HUES64 (cell line): ENCODE measurements at regions not wholly inside any gene's neighbourhood (a gene's known extent, or its start where the extent isn't known, plus 50 kb on each side); places are given as distances from the start of the nearest gene placed in this dataset.
A peak's percentile ranks its signal among the peaks of the same experiment; 100 is the strongest.

Experiments used
- H3K27ac ChIP-seq: 2 replicates; pipeline ENCODE4 v1.7.0; 2013; ENCODE audit warnings: low read depth, low read length, inconsistent platforms
- H3K27me3 ChIP-seq: 2 replicates; pipeline ENCODE4 v1.6.1; 2013; ENCODE audit warnings: mild to moderate bottlenecking, low read length; ENCODE audit not compliant: insufficient read depth
- H3K36me3 ChIP-seq: 2 replicates; pipeline ENCODE4 v1.6.1; 2013; ENCODE audit warnings: mild to moderate bottlenecking, low read length; ENCODE audit not compliant: insufficient read depth
- H3K4me1 ChIP-seq: 2 replicates; pipeline ENCODE4 v1.6.1; 2013; ENCODE audit warnings: mild to moderate bottlenecking, low read length, moderate library complexity; ENCODE audit not compliant: insufficient read depth
- H3K4me3 ChIP-seq: 2 replicates; pipeline ENCODE4 v1.5.1; 2013; ENCODE audit warnings: mild to moderate bottlenecking, low read length, moderate library complexity
- H3K9ac ChIP-seq: 2 replicates; pipeline ENCODE4 v1.6.1; 2013; ENCODE audit warnings: mild to moderate bottlenecking, low read depth, low read length
- H3K9me3 ChIP-seq: 2 replicates; pipeline ENCODE4 v1.6.1; 2013; ENCODE audit warnings: low read depth, low read length; ENCODE audit not compliant: insufficient read depth
- WGBS: fragments of 150-250, 120-280 bp; methylation state at CpG from one replicate; pipeline ENCODE4 v1.1.7; 2013; ENCODE audit warnings: missing lambda C conversion rate; 5-methylcytosine and 5-hydroxymethylcytosine counted together

DNA sequence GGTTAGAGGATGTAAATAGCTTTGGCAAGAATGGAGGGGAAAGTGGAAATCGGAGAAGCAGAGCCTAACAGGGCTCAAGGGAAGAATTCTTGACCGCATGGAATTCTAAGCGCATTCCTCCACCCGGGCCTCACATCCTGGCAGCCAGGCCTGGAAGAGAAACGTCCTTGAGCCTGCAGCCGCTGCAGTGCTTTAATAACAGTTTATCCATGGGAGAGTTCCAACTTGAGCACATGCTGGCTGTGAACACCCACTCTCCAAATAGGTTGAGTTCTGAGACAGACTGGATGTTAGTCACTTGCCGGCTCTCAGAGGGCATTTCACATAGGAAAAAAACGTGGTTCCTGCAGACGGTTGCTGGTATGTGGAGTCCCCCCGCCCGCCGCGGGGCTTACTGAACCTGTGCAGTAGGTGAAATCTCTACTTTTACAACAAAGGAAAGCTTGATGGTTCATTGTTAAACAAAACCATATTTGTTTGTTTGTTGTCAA lies 61.4 kb upstream of the STEAP1B start:
- peak overlapping the region; percentile 87 for H3K27ac ChIP-seq
- H3K9ac ChIP-seq: peak overlapping the region; percentile 67

DNA sequence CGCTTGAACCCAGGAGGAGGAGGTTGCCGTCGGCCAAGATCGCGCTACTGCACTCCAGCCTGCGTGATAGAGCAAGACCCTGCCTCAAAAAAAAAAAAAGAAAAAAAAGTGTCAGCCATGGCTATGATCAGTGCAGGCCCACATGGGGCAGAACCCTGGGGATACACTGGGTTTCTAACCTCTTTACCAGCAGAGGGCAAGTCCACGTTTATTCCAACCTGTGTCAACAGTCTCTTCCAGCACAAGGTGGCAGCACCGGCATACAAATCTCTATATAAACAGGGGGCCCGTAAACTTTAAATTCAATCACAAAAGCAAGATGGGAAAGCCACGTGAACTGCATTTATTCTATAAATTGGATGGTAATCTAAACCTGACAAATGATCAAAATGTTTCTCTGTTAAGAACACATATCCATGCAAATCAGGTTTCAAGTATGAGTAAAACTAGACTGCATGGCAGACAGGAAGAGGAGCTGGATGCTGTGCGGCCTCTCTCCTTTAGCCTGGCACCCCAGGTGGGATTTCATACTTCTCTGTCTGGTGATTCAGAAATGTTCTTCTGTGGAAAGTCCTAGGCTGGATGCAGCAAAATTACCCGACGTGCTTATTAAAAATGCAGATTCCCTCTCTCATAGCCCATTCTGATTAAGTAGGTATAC lies 60.0 kb upstream of the STEAP1B start:
- Histone ChIP-seq H3K4me3 (no peak overlapping the region), H3K9me3 (no peaks in the 10 kb centered on the region), H3K9ac (no peak overlapping the region), H3K36me3 (no peaks in the 10 kb centered on the region), H3K27ac (no peak overlapping the region), H3K4me1 (peaks cover 55% of the 10 kb centered on the region), H3K27me3 (no peaks in the 10 kb centered on the region)
- WGBS: 59% methylated on average over 12 of the region's 13 CpGs

More for the DNA sequence above, 61.4 kb upstream of the STEAP1B start:
- Histone ChIP-seq H3K4me3 (peak overlapping the region; percentile 29), H3K27me3 (no peaks in the 10 kb centered on the region), H3K4me1 (peaks cover 64% of the 10 kb centered on the region), H3K9me3 (no peaks in the 10 kb centered on the region), H3K36me3 (no peaks in the 10 kb centered on the region)
- 8% methylated on average over 13 of the region's 13 CpGs for WGBS

DNA sequence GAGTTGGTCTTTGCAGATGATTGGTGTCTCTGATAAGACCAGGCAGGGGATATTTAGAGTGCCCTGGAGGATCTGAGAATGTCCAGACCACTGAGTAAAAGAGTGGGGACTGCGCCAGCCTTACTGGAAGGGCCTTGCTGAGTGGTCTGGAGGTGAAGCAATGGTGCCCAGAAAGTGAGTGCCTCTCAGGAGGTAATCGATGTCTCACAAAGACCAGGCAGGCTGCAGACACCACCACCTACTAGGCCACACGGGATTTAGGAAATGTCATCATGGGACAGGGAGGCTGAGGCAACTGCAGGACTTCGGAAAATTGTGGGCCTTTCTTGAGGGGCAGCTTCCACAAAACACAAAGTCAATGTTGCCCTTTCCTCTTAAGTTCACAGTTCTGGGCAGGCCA lies 57.2 kb upstream of the STEAP1B start:
- H3K9ac ChIP-seq: no peak overlapping the region
- H3K36me3 ChIP-seq: no peaks in the 10 kb centered on the region
- no peak overlapping the region for H3K27ac ChIP-seq
- WGBS: 90% methylated on average over 4 of the region's 4 CpGs
- no peaks in the 10 kb centered on the region for H3K9me3 ChIP-seq
- no peaks in the 10 kb centered on the region for H3K27me3 ChIP-seq
- H3K4me1 ChIP-seq: peaks cover 27% of the 10 kb centered on the region
- no peak overlapping the region for H3K4me3 ChIP-seq

DNA sequence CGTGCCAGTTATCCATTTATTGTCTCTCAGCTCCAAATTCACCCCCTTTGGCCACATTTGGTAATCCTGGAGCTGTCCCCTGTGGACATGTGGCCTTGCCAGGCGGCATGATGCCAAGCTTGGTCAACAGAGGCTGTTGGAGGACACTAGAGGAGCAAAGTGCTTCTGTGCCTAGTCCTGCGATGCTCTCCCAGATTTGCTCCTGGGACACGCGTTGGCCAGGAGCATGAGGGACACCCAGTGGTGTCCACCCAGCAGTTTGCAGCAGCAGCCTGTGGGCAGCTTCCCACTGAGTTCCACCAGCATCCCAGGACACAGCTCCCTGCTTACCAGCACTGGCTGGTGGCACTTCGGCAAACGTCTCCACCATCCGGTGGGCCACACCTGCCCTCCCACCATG lies 55.5 kb upstream of the STEAP1B start:
- Histone ChIP-seq H3K9me3 (no peaks in the 10 kb centered on the region), H3K36me3 (no peaks in the 10 kb centered on the region), H3K27me3 (peaks cover 7% of the 10 kb centered on the region; the same call in 1 of the 2 replicates), H3K27ac (no peak overlapping the region), H3K4me1 (peaks cover 14% of the 10 kb centered on the region; the same call in 1 of the 2 replicates), H3K4me3 (no peak overlapping the region), H3K9ac (no peak overlapping the region)
- WGBS: 94% methylated on average over 8 of the region's 8 CpGs

DNA sequence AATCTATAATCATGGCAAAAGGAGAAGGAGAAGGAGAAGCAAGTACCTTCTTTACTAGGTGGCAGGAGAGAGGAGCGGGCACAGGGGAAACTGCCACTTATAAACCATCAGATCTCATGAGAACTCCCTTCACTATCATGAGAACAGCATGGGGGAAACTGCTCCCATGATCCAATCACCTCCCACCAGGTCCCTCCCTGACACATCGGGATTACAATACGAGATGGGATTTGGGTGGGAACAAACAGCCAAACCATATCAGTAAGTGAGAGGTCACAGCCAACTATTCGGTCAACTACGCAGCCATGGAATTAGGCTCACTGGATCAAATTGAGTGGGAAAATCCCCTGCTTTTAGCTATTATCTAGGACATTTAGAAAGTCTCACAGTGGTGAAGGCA lies 54.2 kb upstream of the STEAP1B start:
- Histone ChIP-seq H3K4me1 (peaks cover 13% of the 10 kb centered on the region; the same call in 1 of the 2 replicates), H3K9me3 (no peaks in the 10 kb centered on the region), H3K4me3 (no peak overlapping the region), H3K27me3 (peaks cover 7% of the 10 kb centered on the region; the same call in 1 of the 2 replicates), H3K36me3 (no peaks in the 10 kb centered on the region), H3K27ac (no peak overlapping the region), H3K9ac (no peak overlapping the region)
- 90% methylated on average over 5 of the region's 5 CpGs for WGBS

DNA sequence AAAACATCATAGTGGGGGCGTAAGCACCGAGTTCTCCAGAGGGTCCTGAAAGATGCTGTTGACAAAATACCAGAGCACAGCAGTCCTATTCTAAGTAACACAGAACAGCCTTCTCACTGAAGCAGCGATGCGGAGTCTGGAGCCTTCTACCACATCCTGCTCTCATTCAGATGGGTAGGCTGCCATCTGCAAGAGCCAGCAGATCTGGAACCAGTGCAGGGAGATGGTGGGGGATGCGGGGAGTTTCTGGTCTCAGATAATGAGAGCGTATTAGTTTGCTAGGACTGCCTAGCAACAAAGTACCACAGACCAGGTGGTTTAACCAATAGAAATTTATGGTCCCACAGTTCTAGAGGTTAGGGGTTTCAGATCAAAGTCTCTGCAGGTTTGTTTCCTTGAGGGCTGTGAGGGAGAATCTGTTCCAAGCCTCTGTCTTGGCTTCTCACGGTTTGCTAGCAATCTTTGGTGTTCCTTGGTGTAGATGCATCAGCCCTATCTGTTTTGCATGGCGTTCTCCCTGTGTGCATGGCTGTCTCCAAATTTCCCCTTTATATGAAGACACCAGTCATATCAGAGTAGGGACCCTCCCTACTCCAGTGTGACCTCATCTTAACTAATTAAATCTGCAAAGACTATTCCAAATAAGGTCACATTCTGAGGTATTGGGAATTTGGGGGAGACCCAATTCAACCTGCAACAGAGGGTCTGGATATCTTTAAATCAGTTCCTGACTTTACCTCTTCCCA lies 52.0 kb upstream of the STEAP1B start:
- Histone ChIP-seq H3K27me3 (peaks cover 7% of the 10 kb centered on the region; the same call in 1 of the 2 replicates), H3K9ac (no peak overlapping the region), H3K4me3 (no peak overlapping the region), H3K9me3 (no peaks in the 10 kb centered on the region), H3K36me3 (no peaks in the 10 kb centered on the region), H3K27ac (no peak overlapping the region), H3K4me1 (peaks cover 12% of the 10 kb centered on the region; the same call in 1 of the 2 replicates)
- WGBS: 93% methylated on average over 8 of the region's 8 CpGs

DNA sequence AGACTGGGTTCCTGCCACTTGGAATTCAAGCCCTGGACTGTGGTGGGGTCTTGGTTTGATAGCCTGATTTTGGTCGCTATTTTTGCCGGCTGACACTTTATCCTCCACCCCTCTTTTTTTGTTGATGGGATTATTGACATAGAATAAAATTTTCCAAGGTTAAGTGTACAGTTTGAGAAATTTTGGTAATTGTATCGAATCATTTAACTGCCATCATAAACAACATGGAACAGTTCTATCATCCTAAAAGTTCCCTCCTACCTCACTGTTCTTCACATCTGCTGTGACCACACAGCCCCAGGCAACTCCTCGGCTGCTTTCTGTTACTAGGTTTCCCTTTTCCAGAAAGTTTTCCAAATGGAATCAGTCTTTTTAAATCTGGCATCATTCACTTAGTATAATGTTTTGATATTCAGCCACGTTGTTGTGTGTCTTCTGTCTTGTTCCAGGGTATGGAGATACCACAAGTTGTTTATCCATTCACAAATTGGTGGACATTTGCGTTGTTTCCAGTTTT lies 50.6 kb upstream of the STEAP1B start:
- Histone ChIP-seq H3K27ac (no peak overlapping the region), H3K9me3 (no peaks in the 10 kb centered on the region), H3K36me3 (no peaks in the 10 kb centered on the region), H3K27me3 (peaks cover 7% of the 10 kb centered on the region; the same call in 1 of the 2 replicates), H3K4me1 (peaks cover 6% of the 10 kb centered on the region; the same call in 1 of the 2 replicates), H3K4me3 (peak overlapping the region; percentile 82), H3K9ac (no peak overlapping the region)
- WGBS: 83% methylated on average over 4 of the region's 6 CpGs

DNA sequence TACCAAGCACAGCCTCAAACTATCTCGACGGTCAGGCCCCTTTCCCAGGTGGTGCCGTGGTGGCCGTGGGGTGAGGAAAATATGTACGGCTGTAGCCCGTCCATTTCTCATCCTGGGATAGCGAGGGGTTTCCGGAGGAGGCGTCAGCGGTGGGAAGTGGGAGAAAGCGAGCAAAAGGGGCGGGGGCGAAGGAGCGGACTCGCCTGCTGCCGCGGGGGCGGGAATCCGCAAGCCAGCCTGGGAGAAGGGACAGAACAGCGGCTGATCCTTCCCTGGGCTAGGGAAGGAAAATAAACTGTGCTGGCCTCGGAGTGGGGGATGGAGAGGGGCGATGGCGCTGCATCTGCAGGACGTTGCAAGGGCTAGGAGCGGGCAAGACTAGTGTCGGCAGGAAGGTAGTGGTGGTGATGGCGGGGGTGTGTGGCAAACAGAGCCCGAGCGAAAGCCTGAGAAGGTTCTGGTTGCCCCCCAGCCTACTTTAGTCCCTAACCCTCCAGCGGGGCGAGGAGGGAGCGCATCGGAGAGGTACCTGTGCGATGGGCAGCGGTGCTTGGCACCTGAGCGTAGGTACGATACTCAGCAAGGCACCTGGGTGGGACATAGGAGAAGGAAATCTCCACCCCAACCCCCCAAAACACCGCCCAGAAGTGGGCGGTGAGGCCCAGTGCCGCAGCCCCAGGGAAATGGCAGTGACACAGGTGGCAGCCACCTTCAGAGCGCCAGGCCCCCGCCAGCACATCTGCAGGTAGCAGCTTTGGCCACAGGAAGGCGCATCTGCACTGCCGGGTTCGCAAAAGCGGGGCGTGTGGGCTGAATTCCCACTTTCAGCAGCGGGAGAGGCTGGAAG lies 49.9 kb upstream of the STEAP1B start:
- peaks cover 6% of the 10 kb centered on the region; the same call in 1 of the 2 replicates for H3K4me1 ChIP-seq
- no peaks in the 10 kb centered on the region for H3K9me3 ChIP-seq
- WGBS: 2% methylated on average over 48 of the region's 48 CpGs
- H3K9ac ChIP-seq: peak overlapping the region; percentile 52
- peak overlapping the region; percentile 82 for H3K4me3 ChIP-seq
- H3K27me3 ChIP-seq: peaks cover 7% of the 10 kb centered on the region; the same call in 1 of the 2 replicates
- H3K27ac ChIP-seq: peak overlapping the region; percentile 63
- no peaks in the 10 kb centered on the region for H3K36me3 ChIP-seq
